ENCODE measurements at regions not wholly inside any gene's neighbourhood (a gene's known extent, or its start where the extent isn't known, plus 50 kb on each side); places are given as distances from the start of the nearest gene placed in this dataset.

DNA sequence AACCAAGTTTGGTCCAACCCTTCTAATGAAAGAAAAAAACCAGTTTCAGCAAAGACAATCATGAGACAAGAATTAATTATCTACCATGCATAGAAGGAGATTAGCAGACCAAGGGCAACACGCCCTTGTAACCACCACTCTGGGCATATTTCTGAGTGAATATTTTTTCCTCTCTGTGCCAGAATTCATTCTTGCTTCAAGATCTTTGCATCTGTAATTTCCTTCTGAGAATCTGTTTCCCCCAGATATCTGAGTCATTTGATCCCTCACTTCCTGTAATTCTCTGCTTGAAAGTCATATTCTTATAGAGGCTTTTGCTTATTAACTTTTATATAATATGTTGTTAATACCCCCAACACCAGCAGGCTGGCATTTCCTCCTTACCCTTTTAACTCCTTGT lies 243.7 kb downstream of the SLC16A7 start:
- Histone ChIP-seq H3K4me3 (ENCODE audit: control insufficient read depth in 2 of 3, extremely low read depth in 1 of 3, insufficient read depth in 2 of 3, low read depth in 1 of 3, low read length in 3 of 3) (no peak overlapping the region), H3K9me3 (ENCODE audit: control insufficient read depth, low read depth, low read length) (no peaks in the 10 kb centered on the region), H3K4me1 (ENCODE audit: control insufficient read depth, extremely low read depth, insufficient read depth, low read length) (no peaks in the 10 kb centered on the region), H3K9ac (ENCODE audit: control insufficient read depth, extremely low read depth, insufficient read depth, low read length) (no peak overlapping the region), H3K27me3 (ENCODE audit: control insufficient read depth, extremely low read depth, insufficient read depth, low read length) (no peaks in the 10 kb centered on the region), H3K79me2 (ENCODE audit: control insufficient read depth, insufficient read depth, low read length) (no peaks in the 10 kb centered on the region), H3K36me3 (ENCODE audit: control insufficient read depth in 2 of 2, extremely low read depth in 1 of 2, insufficient read depth in 2 of 2, low read length in 2 of 2) (no peaks in the 10 kb centered on the region), H4K20me1 (ENCODE audit: control insufficient read depth, extremely low read depth, insufficient read depth, low read length) (no peaks in the 10 kb centered on the region), H3K27ac (ENCODE audit: control insufficient read depth, insufficient read depth, low read length) (no peak overlapping the region), H2AFZ (ENCODE audit: control insufficient read depth, low read length) (no peak overlapping the region), H3K4me2 (ENCODE audit: control insufficient read depth, extremely low read depth, insufficient read depth, low read depth, low read length) (no peak overlapping the region), H3K9me1 (ENCODE audit: control insufficient read depth, extremely low read depth, insufficient read depth, low read length) (no peaks in the 10 kb centered on the region)
- FAIRE-seq: no peak
- no peak for DNase-seq (ENCODE audit: low read depth, low spot score)
- dilution Hi-C loops (cut with MboI; ENCODE audit: extremely low pct_ligation_motif_present, low sequenced_read_pairs): no loop called here
- TF ChIP-seq, protein P1, sequence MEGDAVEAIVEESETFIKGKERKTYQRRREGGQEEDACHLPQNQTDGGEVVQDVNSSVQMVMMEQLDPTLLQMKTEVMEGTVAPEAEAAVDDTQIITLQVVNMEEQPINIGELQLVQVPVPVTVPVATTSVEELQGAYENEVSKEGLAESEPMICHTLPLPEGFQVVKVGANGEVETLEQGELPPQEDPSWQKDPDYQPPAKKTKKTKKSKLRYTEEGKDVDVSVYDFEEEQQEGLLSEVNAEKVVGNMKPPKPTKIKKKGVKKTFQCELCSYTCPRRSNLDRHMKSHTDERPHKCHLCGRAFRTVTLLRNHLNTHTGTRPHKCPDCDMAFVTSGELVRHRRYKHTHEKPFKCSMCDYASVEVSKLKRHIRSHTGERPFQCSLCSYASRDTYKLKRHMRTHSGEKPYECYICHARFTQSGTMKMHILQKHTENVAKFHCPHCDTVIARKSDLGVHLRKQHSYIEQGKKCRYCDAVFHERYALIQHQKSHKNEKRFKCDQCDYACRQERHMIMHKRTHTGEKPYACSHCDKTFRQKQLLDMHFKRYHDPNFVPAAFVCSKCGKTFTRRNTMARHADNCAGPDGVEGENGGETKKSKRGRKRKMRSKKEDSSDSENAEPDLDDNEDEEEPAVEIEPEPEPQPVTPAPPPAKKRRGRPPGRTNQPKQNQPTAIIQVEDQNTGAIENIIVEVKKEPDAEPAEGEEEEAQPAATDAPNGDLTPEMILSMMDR (optimal IDR thresholded peaks at IDR 0.05 in 1 of 3, IDR thresholded peaks at IDR 0.05 in 1 of 3, conservative IDR thresholded peaks at IDR 0.05 in 1 of 3; ENCODE audit: extremely low read depth in 1 of 3, insufficient read depth in 2 of 3, low read length in 3 of 3): no peak
- TF ChIP-seq EZH2 (IDR thresholded peaks at IDR 0.05; ENCODE audit: low read length): no peak

DNA sequence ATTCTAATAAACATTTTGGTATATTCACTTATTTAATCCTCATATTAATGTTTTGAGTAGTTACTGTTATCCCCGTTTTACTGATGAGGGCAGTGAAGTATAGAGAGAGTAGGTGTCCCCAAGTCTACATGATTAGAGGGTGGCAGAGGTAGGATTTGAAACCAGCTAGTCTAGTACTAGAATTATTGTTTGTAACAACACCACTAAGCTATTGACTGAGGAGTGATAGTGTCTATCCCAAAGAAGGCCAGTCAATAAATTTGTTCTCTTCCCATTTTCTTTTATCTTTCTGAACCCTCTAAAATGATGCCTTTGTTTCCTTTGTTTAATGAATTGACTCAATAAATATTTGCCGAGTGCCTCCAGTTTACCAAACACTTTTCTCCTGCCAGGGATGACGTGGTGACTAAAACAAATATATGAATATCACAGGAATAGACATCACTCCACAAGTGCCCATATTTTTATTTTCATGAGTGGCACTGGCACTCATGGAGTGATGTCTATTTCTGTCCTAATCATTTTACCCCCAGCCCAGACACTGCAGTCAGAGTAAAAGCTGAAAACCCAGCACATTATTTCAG lies 247.5 kb downstream of the SLC16A7 start:
- Histone ChIP-seq H2AFZ (ENCODE audit: control insufficient read depth, low read length) (no peak overlapping the region), H3K4me3 (ENCODE audit: control insufficient read depth in 2 of 3, extremely low read depth in 1 of 3, insufficient read depth in 2 of 3, low read depth in 1 of 3, low read length in 3 of 3) (no peak overlapping the region), H3K27ac (ENCODE audit: control insufficient read depth, insufficient read depth, low read length) (no peak overlapping the region), H4K20me1 (ENCODE audit: control insufficient read depth, extremely low read depth, insufficient read depth, low read length) (no peaks in the 10 kb centered on the region), H3K4me2 (ENCODE audit: control insufficient read depth, extremely low read depth, insufficient read depth, low read depth, low read length) (no peak overlapping the region), H3K9ac (ENCODE audit: control insufficient read depth, extremely low read depth, insufficient read depth, low read length) (no peak overlapping the region), H3K36me3 (ENCODE audit: control insufficient read depth in 2 of 2, extremely low read depth in 1 of 2, insufficient read depth in 2 of 2, low read length in 2 of 2) (no peaks in the 10 kb centered on the region), H3K4me1 (ENCODE audit: control insufficient read depth, extremely low read depth, insufficient read depth, low read length) (no peaks in the 10 kb centered on the region), H3K27me3 (ENCODE audit: control insufficient read depth, extremely low read depth, insufficient read depth, low read length) (no peaks in the 10 kb centered on the region), H3K79me2 (ENCODE audit: control insufficient read depth, insufficient read depth, low read length) (no peaks in the 10 kb centered on the region), H3K9me1 (ENCODE audit: control insufficient read depth, extremely low read depth, insufficient read depth, low read length) (no peaks in the 10 kb centered on the region), H3K9me3 (ENCODE audit: control insufficient read depth, low read depth, low read length) (no peaks in the 10 kb centered on the region)
- dilution Hi-C loops (cut with MboI; ENCODE audit: extremely low pct_ligation_motif_present, low sequenced_read_pairs): no loop called here
- TF ChIP-seq EZH2 (IDR thresholded peaks at IDR 0.05; ENCODE audit: low read length): no peak
- TF ChIP-seq, protein P1 (optimal IDR thresholded peaks at IDR 0.05 in 1 of 3, IDR thresholded peaks at IDR 0.05 in 1 of 3, conservative IDR thresholded peaks at IDR 0.05 in 1 of 3; ENCODE audit: extremely low read depth in 1 of 3, insufficient read depth in 2 of 3, low read length in 3 of 3): no peak
- FAIRE-seq: no peak
- no peak for DNase-seq (ENCODE audit: low read depth, low spot score)
